Spleen (tissue), 11 donors: ENCODE measurements at regions not wholly inside any gene's neighbourhood (a gene's known extent, or its start where the extent isn't known, plus 50 kb on each side); places are given as distances from the start of the nearest gene placed in this dataset.

Experiments
- DNase-seq: peaks from one replicate; pipeline ENCODE4 v3.0.0-alpha.2; 2020
- H3K27ac ChIP-seq, 8 donors: fragments of 200-600 bp; sonication (generic) in 7 of 8; 1 replicate in 4 of 8; 2 replicates in 4 of 8; pipeline versions ENCODE4 v1.5.0 to v1.8.0; 2016 to 2021; ENCODE audit warnings: inconsistent platforms in 4 of 8, mild to moderate bottlenecking in 4 of 8, moderate library complexity in 1 of 8
- H3K27me3 ChIP-seq, 7 donors: fragments of 200-600 bp; sonication (generic) in 6 of 7; replicated peaks in 1 of 7; 1 replicate in 4 of 7; 2 replicates in 3 of 7; pipeline versions ENCODE4 v1.5.0 to v1.8.0; 2016 to 2021; ENCODE audit warnings: inconsistent platforms in 3 of 7, mild to moderate bottlenecking in 1 of 7
- H3K36me3 ChIP-seq, 6 donors: fragments of 200-600 bp; sonication (generic) in 5 of 6; 1 replicate in 4 of 6; 2 replicates in 2 of 6; pipeline versions ENCODE4 v1.5.0 to v1.8.0; 2016 to 2021; ENCODE audit warnings: inconsistent platforms in 2 of 6
- H3K4me1 ChIP-seq, 6 donors: fragments of 200-600 bp; sonication (generic) in 5 of 6; 1 replicate in 3 of 6; 2 replicates in 3 of 6; pipeline versions ENCODE4 v1.5.0 to v1.8.0; 2016 to 2021; ENCODE audit warnings: inconsistent platforms in 3 of 6
- H3K4me3 ChIP-seq, 8 donors: fragments of 200-600 bp; sonication (generic) in 7 of 8; 1 replicate in 4 of 8; 2 replicates in 4 of 8; pipeline versions ENCODE4 v1.5.0 to v1.8.0; 2016 to 2021; ENCODE audit warnings: inconsistent platforms in 4 of 8, mild to moderate bottlenecking in 4 of 8, moderate library complexity in 2 of 8
- H3K9me3 ChIP-seq, 8 donors: fragments of 200-600 bp; sonication (generic) in 7 of 8; 1 replicate in 4 of 8; 2 replicates in 4 of 8; pipeline versions ENCODE4 v1.5.0 to v1.8.0; 2016 to 2021; ENCODE audit warnings: inconsistent platforms in 4 of 8
- CTCF ChIP-seq, 11 experiments: fragments of 200-600 bp in 7 of 11; fragments of 450-650 bp in 4 of 11; sonication (generic) in 4 of 11; IDR thresholded peaks in 8 of 11; conservative IDR thresholded peaks in 3 of 11; 1 replicate in 7 of 11; 2 replicates in 4 of 11; pipeline versions ENCODE4 v1.4.0 to v1.8.0; 2016 to 2021; ENCODE audit warnings: antibody characterized with exemption in 11 of 11, inconsistent platforms in 4 of 11, mild to moderate bottlenecking in 1 of 11
- POLR2A ChIP-seq, 3 donors: fragments of 450-650 bp; IDR thresholded peaks; one replicate each; pipeline ENCODE4 v1.5.1; 2017; ENCODE audit warnings: antibody characterized with exemption in 3 of 3, mild to moderate bottlenecking in 1 of 3
- POLR2AphosphoS5 ChIP-seq, 3 donors: sonication (generic); formaldehyde crosslinking; IDR thresholded peaks; one replicate each; pipeline ENCODE4 v1.5.1; 2017; ENCODE audit warnings: antibody characterized with exemption in 3 of 3
- WGBS, 5 donors: extraction: QIAGEN DNeasy Blood & Tissue Kit in 3 of 5; methylation state at CpG; one replicate each; pipeline versions ENCODE4 v1.1.5 to v1.1.7; 2013 to 2018; 5-methylcytosine and 5-hydroxymethylcytosine counted together
- intact Hi-C: fragments of 100-400 bp; cut with DNase I; formaldehyde crosslinking; loops from one replicate; pipeline ENCODE4 v1.15.0; 2023; ENCODE audit warnings: low total_unique reads
- donor health status: healthy with polysubstance abuse.
- donor health status: DM: no; HTN: no; CAD: no; lungs with moderate emphysema.
- donor health status: DM: no; HTN: no; CAD: no.
- donor health status: Bipolar disorder and iron deficiency.
- donor health status: healthy.
- donor health status: DM: no; HTN: no; CAD: no.
- donor health status: DM: yes; HTN: yes; CAD: no.

- intact Hi-C loops, result no loop called here
- WGBS, 5 donors, result 85 to 98% (median 87%) methylated on average over 2 of the region's 2 CpGs
These were observed 93.7 kb upstream of the THUMPD2 start for GRCh38 chr2:39872748-39873147.

GRCh38 chr2:39871291-39871761, 92.3 kb upstream of the THUMPD2 start:
- no peaks in the 10 kb centered on the region for H3K27me3 ChIP-seq
- no peaks in the 10 kb centered on the region for H3K9me3 ChIP-seq
- no peaks in the 10 kb centered on the region for H3K36me3 ChIP-seq
- TF ChIP-seq POLR2AphosphoS5 (IDR thresholded peaks at IDR 0.05) (no peak), CTCF (IDR thresholded peaks at IDR 0.05 in 8 of 11, conservative IDR thresholded peaks at IDR 0.05 in 3 of 11) (no peak), POLR2A (IDR thresholded peaks at IDR 0.05) (no peak)
- no peak overlapping the region for H3K4me3 ChIP-seq
- DNase-seq, result no peak
- intact Hi-C loops, result no loop called here
- WGBS, 5 donors, result 69 to 80% (median 73%) methylated on average over 6 to 7 of the region's 7 CpGs
- H3K4me1 ChIP-seq, result no peaks in the 10 kb centered on the region
- H3K27ac ChIP-seq, result no peak overlapping the region

More at GRCh38 chr2:39872748-39873147, 93.7 kb upstream of the THUMPD2 start:
- Histone ChIP-seq H3K9me3 (no peaks in the 10 kb centered on the region), H3K27ac (no peak overlapping the region), H3K27me3 (no peaks in the 10 kb centered on the region), H3K4me3 (no peak overlapping the region), H3K36me3 (no peaks in the 10 kb centered on the region), H3K4me1 (no peaks in the 10 kb centered on the region)
- TF ChIP-seq POLR2A (IDR thresholded peaks at IDR 0.05), result no peak
- TF ChIP-seq CTCF (IDR thresholded peaks at IDR 0.05 in 8 of 11, conservative IDR thresholded peaks at IDR 0.05 in 3 of 11), result no peak
- no peak for TF ChIP-seq POLR2AphosphoS5 (IDR thresholded peaks at IDR 0.05)
- DNase-seq, result no peak

GRCh38 chr2:39870871-39871270, 91.8 kb upstream of the THUMPD2 start:
- TF ChIP-seq POLR2AphosphoS5 (IDR thresholded peaks at IDR 0.05), result no peak
- no peak for TF ChIP-seq CTCF (IDR thresholded peaks at IDR 0.05 in 8 of 11, conservative IDR thresholded peaks at IDR 0.05 in 3 of 11)
- Histone ChIP-seq H3K36me3 (no peaks in the 10 kb centered on the region), H3K27me3 (no peaks in the 10 kb centered on the region), H3K4me3 (no peak overlapping the region), H3K9me3 (no peaks in the 10 kb centered on the region), H3K27ac (no peak overlapping the region), H3K4me1 (no peaks in the 10 kb centered on the region)
- DNase-seq, result no peak
- 91 to 97% (median 92%) methylated on average over 3 of the region's 3 CpGs for WGBS, 5 donors
- intact Hi-C loops, result no loop called here

GRCh38 chr2:39867268-39867667, 88.2 kb upstream of the THUMPD2 start:
- intact Hi-C loops, result no loop called here
- no peaks in the 10 kb centered on the region for H3K36me3 ChIP-seq
- H3K4me1 ChIP-seq, result no peaks in the 10 kb centered on the region
- H3K4me3 ChIP-seq, result no peak overlapping the region
- 82 to 94% (median 86%) methylated on average over 5 of the region's 5 CpGs for WGBS, 5 donors
- no peaks in the 10 kb centered on the region for H3K27me3 ChIP-seq
- H3K27ac ChIP-seq, result no peak overlapping the region
- no peak for DNase-seq
- H3K9me3 ChIP-seq, result peaks cover 0 to 12% (median 0%) of the 10 kb centered on the region in 8 donors
- TF ChIP-seq POLR2AphosphoS5 (IDR thresholded peaks at IDR 0.05), result no peak
- TF ChIP-seq POLR2A (IDR thresholded peaks at IDR 0.05), result no peak
- TF ChIP-seq CTCF (IDR thresholded peaks at IDR 0.05 in 8 of 11, conservative IDR thresholded peaks at IDR 0.05 in 3 of 11), result no peak
